DMS153 treated with DMSO at 0.1 percent for 48 hours (cell line): ENCODE measurements at regions not wholly inside any gene's neighbourhood (a gene's known extent, or its start where the extent isn't known, plus 50 kb on each side); places are given as distances from the start of the nearest gene placed in this dataset.

Experiments
- DNase-seq: peaks from one replicate; lab custom pipeline; 2025; ENCODE audit not compliant: unreplicated experiment; lab: John Stamatoyannopoulos, UW

- no peak for DNase-seq
Measured at GRCh38 chr14:84767434-84767833, 762.5 kb upstream of the FLRT2 start.

DNA sequence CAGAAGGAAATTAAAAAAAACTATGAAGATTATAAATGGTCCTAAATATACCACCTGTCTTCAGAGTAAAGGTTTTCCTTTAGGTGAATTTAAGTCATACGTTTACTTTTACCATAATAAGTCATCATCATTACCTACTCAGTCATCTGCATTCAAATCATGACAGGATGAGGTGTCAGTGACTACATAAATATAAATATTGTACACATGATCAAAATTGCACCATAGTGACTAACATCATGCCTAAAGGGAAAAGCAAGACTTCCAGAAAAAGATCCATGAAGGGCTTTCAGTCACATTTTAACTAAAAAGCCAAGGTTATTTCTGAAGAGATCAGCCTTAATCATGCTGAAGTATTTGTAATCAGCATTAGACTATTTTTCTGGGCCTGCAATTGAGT is 759.9 kb upstream of the FLRT2 start:
- no peak for DNase-seq

DNA sequence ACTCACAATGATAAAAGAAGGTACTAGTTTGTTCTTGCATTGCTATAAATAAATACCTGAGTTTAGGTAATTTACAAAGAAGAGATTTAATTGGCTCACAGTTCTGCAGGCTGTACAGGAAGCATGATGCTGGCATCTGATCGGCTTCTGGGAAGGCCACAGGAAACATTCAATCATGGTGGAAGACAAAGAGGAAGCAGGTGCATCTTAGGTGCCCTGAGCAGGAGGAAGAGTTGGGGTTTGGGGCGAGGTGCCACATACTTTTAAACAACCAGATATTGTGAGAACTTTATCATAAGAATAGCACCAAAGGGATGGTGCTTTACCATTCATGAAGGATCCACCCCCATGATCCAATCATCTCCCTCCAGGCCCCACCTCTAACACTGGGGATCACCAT is 752.6 kb upstream of the FLRT2 start:
- no peak for DNase-seq

GRCh38 chr14:84782902-84783301 is 747.0 kb upstream of the FLRT2 start:
- no peak for DNase-seq

- DNase-seq, result no peak
Measured at GRCh38 chr14:84783511-84783910, 746.4 kb upstream of the FLRT2 start.

DNA sequence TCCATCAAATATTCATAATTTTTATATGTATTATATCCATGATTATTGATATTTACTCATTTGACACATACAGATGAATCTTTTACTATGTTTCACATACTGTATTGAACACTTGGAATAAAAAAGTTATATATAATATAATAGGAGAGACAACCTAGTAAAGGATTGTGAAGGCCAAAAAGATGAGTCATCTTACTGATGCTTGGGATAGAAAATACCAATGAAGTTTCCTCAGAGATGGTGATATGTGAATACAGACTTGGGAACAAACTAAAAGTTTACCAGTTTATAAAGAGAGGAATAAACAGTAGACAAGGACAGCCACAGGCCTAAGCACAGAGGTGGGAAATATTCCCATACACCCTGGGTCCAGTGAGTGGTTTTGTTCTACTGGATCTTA is 743.9 kb upstream of the FLRT2 start:
- no peak for DNase-seq

- DNase-seq, result no peak
Measured at GRCh38 chr14:84789012-84789411, 740.9 kb upstream of the FLRT2 start.

GRCh38 chr14:84792722-84793410 is 737.1 kb upstream of the FLRT2 start:
- no peak for DNase-seq

GRCh38 chr14:84797326-84797725 is 732.6 kb upstream of the FLRT2 start:
- no peak for DNase-seq

GRCh38 chr14:84804468-84804867 is 725.5 kb upstream of the FLRT2 start:
- DNase-seq, result no peak

- no peak for DNase-seq
Measured at GRCh38 chr14:84804895-84805294, 725.0 kb upstream of the FLRT2 start.

DNA sequence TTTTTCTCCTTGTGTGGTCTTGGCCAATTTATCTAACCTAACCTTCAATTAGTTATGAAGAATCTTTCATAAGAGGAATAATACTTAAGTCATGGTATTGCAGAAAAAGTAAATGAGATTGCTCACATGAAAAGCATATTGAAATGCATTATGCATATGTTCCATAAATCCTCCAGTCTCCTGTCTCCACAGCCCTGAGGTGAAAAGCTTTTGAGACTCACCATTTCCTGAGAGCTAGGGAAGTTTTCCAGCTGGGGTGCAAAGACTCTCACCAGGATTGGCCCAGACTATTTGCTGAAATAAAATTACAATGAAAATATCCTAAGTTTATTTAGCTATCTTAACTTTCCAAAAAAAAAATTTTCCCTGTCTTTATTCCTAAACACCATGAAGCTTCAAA is 723.8 kb upstream of the FLRT2 start:
- no peak for DNase-seq

DNA sequence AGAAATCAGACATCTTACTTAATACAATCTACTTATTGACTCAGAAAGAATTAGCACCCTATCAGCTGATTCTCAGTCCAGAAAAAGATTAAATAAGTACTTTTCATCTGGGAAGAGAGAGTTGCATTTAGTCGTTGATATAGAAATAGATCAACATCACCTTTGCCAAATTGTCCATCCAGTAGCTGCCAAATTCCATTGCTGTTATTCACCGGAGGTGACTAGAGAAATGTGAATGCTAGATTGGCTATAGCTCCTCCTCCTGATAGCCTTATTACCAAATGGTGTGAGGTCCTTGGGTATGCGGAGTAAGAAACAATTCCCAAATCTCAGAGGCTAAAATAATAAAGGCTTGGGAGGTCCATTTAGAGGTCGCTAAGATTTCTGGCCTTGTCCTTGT is 723.3 kb upstream of the FLRT2 start:
- DNase-seq, result no peak

- DNase-seq, result no peak
Measured at GRCh38 chr14:84807673-84808072, 722.3 kb upstream of the FLRT2 start.

- no peak for DNase-seq
Measured at GRCh38 chr14:84809158-84809557, 720.8 kb upstream of the FLRT2 start.

DNA sequence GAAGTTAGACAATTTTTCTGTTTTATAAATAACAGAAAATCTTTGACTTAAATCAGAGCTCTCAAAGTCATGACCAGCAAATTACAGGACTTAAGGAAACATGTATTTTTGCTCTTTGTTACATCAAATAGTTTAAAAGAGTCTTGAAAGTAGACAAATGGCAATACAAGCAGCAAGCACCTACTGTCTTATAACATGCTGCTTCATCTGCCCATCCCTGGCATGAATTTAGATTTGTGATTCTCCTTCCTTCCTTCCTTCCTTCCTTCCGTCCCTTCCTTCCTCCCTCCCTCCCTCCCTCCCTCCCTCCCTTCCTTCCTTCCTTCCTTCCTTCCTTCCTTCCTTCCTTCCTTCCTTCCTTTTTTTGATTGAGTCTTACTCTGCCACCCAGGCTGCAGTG is 715.6 kb upstream of the FLRT2 start:
- no peak for DNase-seq

DNA sequence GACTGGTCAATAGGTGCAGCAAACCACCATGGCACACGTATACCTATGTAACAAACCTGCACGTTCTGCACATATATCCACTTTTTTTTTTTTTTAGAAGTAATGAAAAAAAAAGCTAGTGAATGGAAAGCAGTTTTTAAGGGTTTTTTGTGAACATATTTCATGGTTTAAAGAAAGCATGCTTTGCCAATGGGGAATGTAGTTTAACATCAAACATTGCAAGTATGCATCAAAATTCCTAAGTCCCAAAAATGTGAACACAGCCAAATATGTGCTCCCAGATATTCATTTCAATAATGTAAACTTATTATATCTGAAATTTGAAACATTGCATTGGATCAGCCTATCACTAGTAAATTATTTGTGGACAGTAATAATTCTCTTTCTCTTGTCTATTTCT is 710.4 kb upstream of the FLRT2 start:
- no peak for DNase-seq

DNA sequence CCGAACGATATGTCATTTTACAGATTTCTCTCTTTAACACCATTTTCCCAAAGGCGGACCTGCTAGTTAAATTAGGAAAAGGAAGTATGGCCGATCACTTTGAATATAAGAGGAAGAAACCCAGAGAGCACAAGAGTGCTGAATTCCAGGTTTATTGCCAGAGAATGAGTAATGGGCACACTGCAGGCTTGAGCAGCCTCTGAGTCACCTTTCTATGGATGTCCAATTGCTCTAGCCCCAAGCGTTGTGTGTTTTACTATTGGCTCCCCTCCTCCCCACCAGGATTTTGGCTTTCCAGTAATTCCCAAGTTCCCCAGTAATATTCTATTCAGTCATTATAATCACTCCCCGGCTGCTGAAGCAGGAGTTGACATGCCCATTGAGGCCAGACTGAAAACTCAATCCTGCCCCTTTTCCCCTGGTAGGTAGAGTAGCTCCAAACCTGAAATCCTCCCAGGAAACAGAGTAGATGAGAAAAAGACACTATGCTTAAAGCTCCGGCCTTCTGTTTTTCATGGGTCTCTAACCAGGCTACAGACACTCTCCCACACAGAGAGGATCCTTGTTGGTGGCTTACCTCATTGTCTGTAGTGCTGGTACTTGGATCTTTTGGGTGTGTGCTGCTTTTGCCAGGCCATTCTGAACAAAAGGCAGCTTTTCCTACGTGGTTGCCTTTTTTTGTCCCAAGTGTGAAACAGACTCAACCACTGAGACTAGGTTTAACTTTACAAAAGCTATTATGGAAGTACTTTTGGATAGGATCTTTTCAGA is 704.3 kb upstream of the FLRT2 start:
- no peak for DNase-seq

GRCh38 chr14:84826294-84826693 is 703.6 kb upstream of the FLRT2 start:
- no peak for DNase-seq

- DNase-seq, result no peak
Measured at GRCh38 chr14:84850595-84850994, 679.3 kb upstream of the FLRT2 start.

GRCh38 chr14:84856751-84857534 is 673.0 kb upstream of the FLRT2 start:
- DNase-seq, result no peak

DNA sequence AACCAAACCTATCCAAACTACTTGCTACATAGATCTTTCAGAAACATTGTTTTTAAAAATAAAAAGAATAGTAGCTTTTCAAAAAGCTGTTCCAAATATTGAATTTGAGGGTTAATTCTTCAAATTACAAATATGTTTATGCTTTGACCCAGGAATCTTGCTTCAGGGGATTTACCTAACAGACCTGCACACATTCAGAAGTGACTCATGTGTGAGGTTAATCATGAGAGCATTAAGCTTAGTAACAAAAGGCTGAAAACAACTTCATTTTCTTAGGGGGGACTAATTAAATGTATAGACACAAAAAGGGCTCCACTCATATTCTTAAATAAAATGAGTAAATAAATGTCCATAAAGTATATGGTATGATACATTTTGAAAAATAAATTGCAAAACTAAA is 672.4 kb upstream of the FLRT2 start:
- no peak for DNase-seq
